GM12878 (cell line): ENCODE measurements at regions not wholly inside any gene's neighbourhood (a gene's known extent, or its start where the extent isn't known, plus 50 kb on each side); places are given as distances from the start of the nearest gene placed in this dataset.

Experiments
- ATF3 ChIP-seq: IDR thresholded peaks from 2 replicates; pipeline ENCODE4 v1.6.1; 2011; ENCODE audit warnings: low read depth, mild to moderate bottlenecking, low read length, moderate library complexity, borderline replicate concordance; ENCODE audit errors: extremely low read depth
- BRCA1 ChIP-seq: IDR thresholded peaks from 2 replicates; pipeline ENCODE4 v1.6.1; 2011; ENCODE audit warnings: low read depth, low read length, improper control_type of control experiment
- CTCF ChIP-seq, 3 experiments: IDR thresholded peaks in 2 of 3; conservative IDR thresholded peaks in 1 of 3; 2 replicates each; pipeline ENCODE4 v1.5.1; 2011; ENCODE audit warnings: low read depth in 3 of 3, low read length in 3 of 3, mild to moderate bottlenecking in 3 of 3, control low read depth in 2 of 3, moderate library complexity in 2 of 3, inconsistent platforms in 1 of 3, mixed read lengths in 1 of 3; ENCODE audit not compliant: control insufficient read depth in 2 of 3, insufficient read depth in 1 of 3; ENCODE audit errors: extremely low read depth in 1 of 3
- EP300 ChIP-seq, 2 experiments: fragments of 150-350 bp in 1 of 2; IDR thresholded peaks; 2 replicates each; pipeline ENCODE4 v1.6.1; 2011 to 2012; ENCODE audit warnings: low read depth in 2 of 2, low read length in 2 of 2, borderline replicate concordance in 1 of 2, improper control_type of control experiment in 1 of 2, inconsistent platforms in 1 of 2; ENCODE audit not compliant: control insufficient read depth in 1 of 2
- EZH2 ChIP-seq: IDR thresholded peaks from 2 replicates; pipeline ENCODE4 v1.6.1; 2012; ENCODE audit warnings: low read depth, mild to moderate bottlenecking, control low read depth, inconsistent platforms, low read length, borderline replicate concordance; ENCODE audit not compliant: control insufficient read depth
- FOXK2 ChIP-seq: fragments of 450-650 bp; IDR thresholded peaks from 2 replicates; pipeline ENCODE4 v1.6.1; 2017; ENCODE audit warnings: mild to moderate bottlenecking, moderate library complexity
- NFIC ChIP-seq: IDR thresholded peaks from 2 replicates; pipeline ENCODE4 v1.6.1; 2012; ENCODE audit warnings: low read depth, mild to moderate bottlenecking, inconsistent platforms, low read length, moderate library complexity
- NR2C1 ChIP-seq: fragments of 450-650 bp; IDR thresholded peaks from 2 replicates; pipeline ENCODE4 v1.6.1; 2017; ENCODE audit warnings: antibody characterized with exemption, mild to moderate bottlenecking, moderate library complexity
- PBX3 ChIP-seq: IDR thresholded peaks from 2 replicates; pipeline ENCODE4 v1.6.1; 2011; ENCODE audit warnings: mild to moderate bottlenecking, low read depth, low read length, moderate library complexity; ENCODE audit not compliant: insufficient replicate concordance
- RFX5 ChIP-seq: IDR thresholded peaks from 2 replicates; pipeline ENCODE4 v1.6.1; 2011; ENCODE audit warnings: low read depth, low read length, improper control_type of control experiment
- STAT3 ChIP-seq: IDR thresholded peaks from 2 replicates; pipeline ENCODE4 v1.6.1; 2011; ENCODE audit warnings: low read depth, low read length, improper control_type of control experiment
- ZBTB33 ChIP-seq: fragments of 450-650 bp; IDR thresholded peaks from 2 replicates; pipeline ENCODE4 v1.6.1; 2017; ENCODE audit warnings: mild to moderate bottlenecking

- no peak for TF ChIP-seq RFX5
- no peak for TF ChIP-seq STAT3
- TF ChIP-seq CTCF (IDR thresholded peaks at IDR 0.05 in 2 of 3, conservative IDR thresholded peaks at IDR 0.05 in 1 of 3; ENCODE audit: control insufficient read depth in 2 of 3, extremely low read depth in 1 of 3, insufficient read depth in 1 of 3, low read depth in 3 of 3, low read length in 3 of 3) = no peak
- no peak for TF ChIP-seq EZH2
- no peak for TF ChIP-seq BRCA1
- TF ChIP-seq ATF3 = no peak
- TF ChIP-seq PBX3 = no peak
- no peak for TF ChIP-seq FOXK2
- no peak for TF ChIP-seq NR2C1
- no peak for TF ChIP-seq EP300 (IDR thresholded peaks at IDR 0.05; ENCODE audit: borderline replicate concordance in 1 of 2, control insufficient read depth in 1 of 2, low read depth in 2 of 2, low read length in 2 of 2)
- TF ChIP-seq NFIC = no peak
- TF ChIP-seq ZBTB33 = no peak
Observed at GRCh38 chr2:20539133-20539719, 92.4 kb downstream of the RHOB start.
